ENCODE measurements at regions not wholly inside any gene's neighbourhood (a gene's known extent, or its start where the extent isn't known, plus 50 kb on each side); places are given as distances from the start of the nearest gene placed in this dataset.
"Not testable (repeated sequence)": the region's sequence is repeated elsewhere in the genome, so short reads cannot be mapped to it uniquely, and the experiment has no call there.

- POLR2A ChIA-PET, result no interaction called here
Measured at GRCh38 chr3:8147711-8148110, 353.9 kb upstream of the LMCD1 start.

DNA sequence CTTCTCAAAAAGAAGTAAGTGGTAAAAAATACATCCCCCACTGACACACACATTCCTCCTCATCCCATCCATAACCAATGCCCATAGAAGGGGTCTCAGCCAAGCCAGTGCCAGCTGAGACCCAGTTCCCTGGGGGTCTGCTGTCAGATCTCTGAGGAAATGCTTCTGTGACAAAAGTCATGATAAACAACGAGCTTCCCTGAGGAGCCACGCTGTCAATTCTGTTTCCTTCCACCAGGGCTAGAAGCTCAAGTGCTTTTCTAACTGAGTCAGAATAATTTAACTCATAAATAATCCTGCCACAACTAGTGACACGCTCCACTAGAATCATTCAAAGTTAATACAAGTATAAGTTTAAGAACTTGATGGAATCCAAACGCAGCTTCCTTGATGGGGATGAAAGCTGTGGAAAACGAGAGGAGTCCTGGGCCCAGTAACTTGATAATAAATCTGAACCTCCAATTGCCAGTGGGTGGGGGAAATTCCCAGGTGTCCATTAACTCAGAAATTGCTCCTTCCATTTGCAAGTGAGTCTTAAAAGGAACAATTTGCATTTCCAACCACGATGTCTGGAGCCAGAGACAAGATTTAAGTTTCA, 348.7 kb upstream of the LMCD1 start:
- Mint-ChIP-seq H3K4me1 (no peaks in the 10 kb centered on the region), H3K4me3 (no peak overlapping the region), H3K36me3 (ENCODE audit: low read depth) (no peaks in the 10 kb centered on the region), H3K27me3 (peaks cover 6% of the 10 kb centered on the region), H3K27ac (no peak overlapping the region), H3K9me3 (ENCODE audit: low read depth) (no peaks in the 10 kb centered on the region)
- ATAC-seq (no peak), DNase-seq (no peak)
- ChIA-PET CTCF (no interaction called here), POLR2A (no interaction called here)
- intact Hi-C loops (cut with DNase I, micrococcal nuclease), result no loop called here

More at GRCh38 chr3:8147711-8148110, 353.9 kb upstream of the LMCD1 start:
- ATAC-seq, result no peak
- DNase-seq, result no peak
- no peaks in the 10 kb centered on the region for H3K36me3 Mint-ChIP-seq (ENCODE audit: low read depth)
- no peak overlapping the region for H3K4me3 Mint-ChIP-seq
- H3K4me1 Mint-ChIP-seq, result no peaks in the 10 kb centered on the region
- H3K27me3 Mint-ChIP-seq, result peaks cover 17% of the 10 kb centered on the region
- intact Hi-C loops (cut with DNase I, micrococcal nuclease), result no loop called here
- H3K9me3 Mint-ChIP-seq (ENCODE audit: low read depth), result no peaks in the 10 kb centered on the region
- H3K27ac Mint-ChIP-seq, result no peak overlapping the region
- CTCF ChIA-PET, result interaction anchor here (1.2 kb wide), 1 partner anchor 18 kb away, joined by 3 read pairs; no protein-coding TSS in a partner anchor

GRCh38 chr3:8153800-8154199, 347.8 kb upstream of the LMCD1 start:
- no peaks in the 10 kb centered on the region for H3K36me3 Mint-ChIP-seq (ENCODE audit: low read depth)
- ChIA-PET POLR2A (no interaction called here), CTCF (no interaction called here)
- no peaks in the 10 kb centered on the region for H3K9me3 Mint-ChIP-seq (ENCODE audit: low read depth)
- H3K4me1 Mint-ChIP-seq, result no peaks in the 10 kb centered on the region
- intact Hi-C loops (cut with DNase I, micrococcal nuclease), result no loop called here
- H3K27ac Mint-ChIP-seq, result no peak overlapping the region
- H3K4me3 Mint-ChIP-seq, result no peak overlapping the region
- ATAC-seq (no peak), DNase-seq (no peak)
- peaks cover 3% of the 10 kb centered on the region for H3K27me3 Mint-ChIP-seq

GRCh38 chr3:8154617-8155016, 347.0 kb upstream of the LMCD1 start:
- ChIA-PET CTCF (interaction anchor here (0.6 kb wide), 1 partner anchor 659 kb away, joined by 3 read pairs; no protein-coding TSS in a partner anchor), POLR2A (no interaction called here)
- no peak for DNase-seq
- Mint-ChIP-seq H3K4me3 (no peak overlapping the region), H3K36me3 (ENCODE audit: low read depth) (no peaks in the 10 kb centered on the region), H3K9me3 (ENCODE audit: low read depth) (no peaks in the 10 kb centered on the region), H3K27me3 (peaks cover 3% of the 10 kb centered on the region), H3K27ac (no peak overlapping the region), H3K4me1 (no peaks in the 10 kb centered on the region)
- intact Hi-C loops (cut with DNase I, micrococcal nuclease), result no loop called here
- no peak for ATAC-seq

DNA sequence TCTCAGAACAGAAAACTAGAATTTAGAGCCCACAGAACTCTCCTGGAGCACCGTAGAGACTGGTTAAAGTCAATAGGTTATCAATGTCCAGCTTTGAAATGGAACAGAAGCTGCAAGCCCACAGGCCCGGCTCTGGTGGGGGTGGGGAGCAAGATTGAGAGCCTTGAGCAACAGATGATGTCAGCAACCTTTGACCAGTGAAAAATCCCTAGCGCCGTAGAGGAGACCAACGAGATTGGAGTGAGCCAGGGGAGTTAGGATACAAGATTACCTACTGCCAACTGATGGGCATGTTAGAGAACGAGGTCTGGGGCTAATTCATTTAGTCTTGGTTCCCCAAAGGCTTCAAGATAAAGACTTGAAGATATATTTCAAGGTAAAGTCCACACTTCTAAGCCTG, 345.5 kb upstream of the LMCD1 start:
- Mint-ChIP-seq H3K36me3 (ENCODE audit: low read depth) (no peaks in the 10 kb centered on the region), H3K4me1 (no peaks in the 10 kb centered on the region), H3K4me3 (no peak overlapping the region), H3K27me3 (peaks cover 2% of the 10 kb centered on the region), H3K9me3 (ENCODE audit: low read depth) (no peaks in the 10 kb centered on the region), H3K27ac (no peak overlapping the region)
- ATAC-seq (no peak), DNase-seq (no peak)
- intact Hi-C loops (cut with DNase I, micrococcal nuclease), result no loop called here
- ChIA-PET POLR2A (no interaction called here), CTCF (no interaction called here)

DNA sequence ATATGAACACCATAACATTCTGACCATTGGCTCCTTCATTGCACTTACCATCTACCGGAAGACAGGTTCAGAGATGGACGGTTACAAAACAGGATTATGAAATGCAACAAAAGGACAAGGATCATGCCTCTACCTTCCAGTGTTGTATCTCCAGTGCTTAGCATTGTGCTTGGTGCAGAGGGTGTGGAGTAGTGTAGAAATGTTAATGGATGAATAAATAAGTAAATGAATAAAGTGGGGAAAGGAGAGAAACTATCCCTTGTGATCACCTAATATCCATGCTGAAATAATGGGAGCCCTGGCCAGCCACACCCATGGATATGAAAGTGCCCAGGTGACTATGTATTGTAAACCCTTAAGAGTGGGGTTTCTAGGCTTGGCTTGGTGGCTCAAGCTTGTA, 344.8 kb upstream of the LMCD1 start:
- intact Hi-C loops (cut with DNase I, micrococcal nuclease), result no loop called here
- H3K4me3 Mint-ChIP-seq, result no peak overlapping the region
- H3K4me1 Mint-ChIP-seq, result no peaks in the 10 kb centered on the region
- no peak overlapping the region for H3K27ac Mint-ChIP-seq
- DNase-seq (no peak), ATAC-seq (no peak)
- H3K27me3 Mint-ChIP-seq, result peaks cover 2% of the 10 kb centered on the region
- no peaks in the 10 kb centered on the region for H3K9me3 Mint-ChIP-seq (ENCODE audit: low read depth)
- CTCF ChIA-PET, result no interaction called here
- H3K36me3 Mint-ChIP-seq (ENCODE audit: low read depth), result no peaks in the 10 kb centered on the region
- POLR2A ChIA-PET, result no interaction called here

DNA sequence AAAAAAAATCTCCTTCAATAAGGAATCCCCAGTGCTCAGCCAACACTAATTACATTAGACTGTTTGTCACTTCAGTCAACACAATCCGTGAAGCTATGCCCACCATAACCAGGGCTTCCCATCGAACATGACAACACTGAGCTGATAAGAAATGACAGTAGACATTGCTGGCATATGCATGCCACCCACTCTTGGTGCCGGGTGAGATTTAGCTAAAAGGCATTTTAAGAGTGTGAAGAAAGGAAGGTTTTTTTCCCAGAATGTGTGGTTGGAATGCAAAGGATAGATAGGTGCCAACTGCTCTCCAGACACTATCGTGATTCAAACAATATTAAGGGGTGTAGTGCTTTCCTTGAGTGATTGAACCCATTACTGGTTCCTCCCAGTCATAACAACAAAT, 344.0 kb upstream of the LMCD1 start:
- no peak overlapping the region for H3K27ac Mint-ChIP-seq
- intact Hi-C loops (cut with DNase I, micrococcal nuclease), result no loop called here
- ChIA-PET POLR2A (no interaction called here), CTCF (no interaction called here)
- no peak for DNase-seq
- H3K27me3 Mint-ChIP-seq, result peaks cover 4% of the 10 kb centered on the region
- no peaks in the 10 kb centered on the region for H3K36me3 Mint-ChIP-seq (ENCODE audit: low read depth)
- H3K4me1 Mint-ChIP-seq, result no peaks in the 10 kb centered on the region
- no peak overlapping the region for H3K4me3 Mint-ChIP-seq
- H3K9me3 Mint-ChIP-seq (ENCODE audit: low read depth), result no peaks in the 10 kb centered on the region
- ATAC-seq, result no peak

DNA sequence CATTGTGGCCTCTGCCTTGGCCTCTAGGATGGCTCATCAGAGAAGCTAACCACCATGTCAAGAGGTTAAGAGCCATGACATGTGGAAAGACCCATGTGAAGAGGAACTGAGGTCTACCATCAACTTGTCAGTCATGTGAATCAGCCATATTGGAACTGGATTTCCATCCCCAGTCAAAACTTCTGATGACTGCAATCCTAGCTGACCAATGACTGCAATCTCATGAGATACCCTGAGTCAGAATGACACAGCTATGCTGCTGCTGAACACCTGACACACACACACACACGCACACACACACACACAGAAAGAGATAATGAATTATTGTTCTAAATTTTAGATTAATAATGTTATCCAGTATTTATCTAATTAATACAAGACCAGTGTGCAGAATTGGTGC, 337.5 kb upstream of the LMCD1 start:
- CTCF ChIA-PET, result no interaction called here
- intact Hi-C loops (cut with DNase I, micrococcal nuclease), result no loop called here

DNA sequence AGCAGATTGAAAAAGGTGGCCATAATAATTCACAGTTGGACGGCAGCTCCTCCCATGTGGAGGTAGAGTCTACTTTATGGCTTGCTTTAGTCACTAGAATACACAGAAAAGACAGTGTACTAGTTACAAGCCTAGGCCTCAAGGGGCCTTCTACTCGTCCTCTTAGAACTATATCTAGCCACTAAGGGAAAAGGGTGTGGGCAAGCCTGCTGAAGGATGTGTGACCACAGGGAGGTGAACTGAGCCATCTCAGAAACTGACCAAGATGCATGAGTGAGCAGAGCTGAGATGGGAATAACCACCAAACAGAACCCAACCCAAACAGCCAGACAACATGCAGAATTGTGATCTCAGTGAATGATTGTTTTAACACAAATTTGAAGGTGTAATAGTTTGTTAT, 335.6 kb upstream of the LMCD1 start:
- peaks cover 2% of the 10 kb centered on the region for H3K27me3 Mint-ChIP-seq
- H3K27ac Mint-ChIP-seq, result no peak overlapping the region
- ChIA-PET CTCF (interaction anchor here (1.5 kb wide), 1 partner anchor 19 kb away, joined by 3 read pairs; no protein-coding TSS in a partner anchor), POLR2A (no interaction called here)
- no peak overlapping the region for H3K4me3 Mint-ChIP-seq
- H3K36me3 Mint-ChIP-seq (ENCODE audit: low read depth), result no peaks in the 10 kb centered on the region
- intact Hi-C loops (cut with DNase I, micrococcal nuclease), result no loop called here
- no peaks in the 10 kb centered on the region for H3K9me3 Mint-ChIP-seq (ENCODE audit: low read depth)
- no peak for DNase-seq
- no peaks in the 10 kb centered on the region for H3K4me1 Mint-ChIP-seq
- ATAC-seq, result no peak

More for the DNA sequence above, 337.5 kb upstream of the LMCD1 start:
- no peak overlapping the region for H3K27ac Mint-ChIP-seq
- H3K27me3 Mint-ChIP-seq, result peaks cover 4% of the 10 kb centered on the region
- no peak overlapping the region for H3K4me3 Mint-ChIP-seq
- POLR2A ChIA-PET, result no interaction called here
- no peak for DNase-seq
- no peaks in the 10 kb centered on the region for H3K4me1 Mint-ChIP-seq
- peak; percentile 19 for ATAC-seq
- H3K36me3 Mint-ChIP-seq (ENCODE audit: low read depth), result no peaks in the 10 kb centered on the region
- no peaks in the 10 kb centered on the region for H3K9me3 Mint-ChIP-seq (ENCODE audit: low read depth)

- ATAC-seq (no peak), DNase-seq (no peak)
- no peak overlapping the region for H3K4me3 Mint-ChIP-seq
- H3K27me3 Mint-ChIP-seq, result no peaks in the 10 kb centered on the region
- no peak overlapping the region for H3K27ac Mint-ChIP-seq
- intact Hi-C loops (cut with DNase I, micrococcal nuclease), result no loop called here
- ChIA-PET POLR2A (no interaction called here), CTCF (no interaction called here)
- no peaks in the 10 kb centered on the region for H3K4me1 Mint-ChIP-seq
- no peaks in the 10 kb centered on the region for H3K9me3 Mint-ChIP-seq (ENCODE audit: low read depth)
- H3K36me3 Mint-ChIP-seq (ENCODE audit: low read depth), result no peaks in the 10 kb centered on the region
Measured at GRCh38 chr3:8170971-8171508, 330.6 kb upstream of the LMCD1 start.

DNA sequence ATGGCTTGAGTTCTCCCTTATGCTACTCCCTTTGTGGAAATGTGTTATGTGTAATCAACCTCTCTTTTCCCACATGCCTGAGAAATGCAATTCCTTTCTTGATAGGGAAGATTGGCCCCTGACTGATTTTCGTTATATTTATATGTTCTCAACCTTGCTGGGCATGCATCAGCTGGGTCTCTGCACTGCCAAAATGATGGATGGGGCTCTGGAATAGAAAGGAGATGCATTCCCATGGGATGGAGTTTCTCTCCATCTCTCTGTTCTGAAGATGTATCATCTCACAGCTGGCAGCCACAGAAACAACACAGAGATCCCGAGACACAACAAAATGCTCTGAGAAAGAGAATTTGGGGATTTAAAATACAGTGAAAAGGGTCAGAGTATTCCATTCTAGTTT, 327.7 kb upstream of the LMCD1 start:
- CTCF ChIA-PET, result no interaction called here
- H3K4me1 Mint-ChIP-seq, result no peaks in the 10 kb centered on the region
- H3K9me3 Mint-ChIP-seq (ENCODE audit: low read depth), result no peaks in the 10 kb centered on the region
- ATAC-seq (no peak), DNase-seq (no peak)
- POLR2A ChIA-PET, result no interaction called here
- intact Hi-C loops (cut with DNase I, micrococcal nuclease), result no loop called here
- no peak overlapping the region for H3K27ac Mint-ChIP-seq
- H3K36me3 Mint-ChIP-seq (ENCODE audit: low read depth), result no peaks in the 10 kb centered on the region
- H3K4me3 Mint-ChIP-seq, result no peak overlapping the region
- peaks cover 3% of the 10 kb centered on the region for H3K27me3 Mint-ChIP-seq

DNA sequence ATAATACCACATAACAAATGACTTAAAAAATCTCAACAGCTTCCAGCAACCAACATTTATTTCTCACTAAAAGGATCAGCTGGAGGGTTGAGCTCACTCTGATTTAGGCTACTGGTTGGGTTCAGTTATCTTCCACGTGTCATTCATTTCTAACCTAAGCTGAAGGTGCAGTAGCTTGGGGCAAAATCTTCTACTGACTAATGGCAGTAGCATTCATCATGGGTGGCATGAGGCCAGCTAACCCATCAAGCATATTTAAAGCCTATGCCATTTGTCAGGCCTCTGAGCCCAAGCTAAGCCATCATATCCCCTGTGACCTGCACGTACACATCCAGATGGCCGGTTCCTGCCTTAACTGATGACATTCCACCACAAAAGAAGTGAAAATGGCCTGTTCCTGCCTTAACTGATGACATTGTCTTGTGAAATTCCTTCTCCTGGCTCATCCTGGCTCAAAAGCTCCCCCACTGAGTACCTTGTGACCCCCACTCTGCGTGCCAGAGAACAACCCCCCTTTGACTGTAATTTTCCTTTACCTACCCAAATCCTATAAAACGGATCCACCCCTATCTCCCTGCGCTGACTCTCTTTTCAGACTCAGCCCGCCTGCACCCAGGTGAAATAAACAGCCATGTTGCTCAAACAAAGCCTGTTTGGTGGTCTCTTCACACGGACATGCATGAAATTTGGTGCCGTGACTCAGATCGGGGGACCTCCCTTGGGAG, 324.7 kb upstream of the LMCD1 start:
- H3K4me3 Mint-ChIP-seq; intact Hi-C loops (cut with DNase I, micrococcal nuclease); DNase-seq; H3K27me3 Mint-ChIP-seq; H3K9me3 Mint-ChIP-seq (ENCODE audit: low read depth); ATAC-seq; H3K27ac Mint-ChIP-seq; H3K4me1 Mint-ChIP-seq; H3K36me3 Mint-ChIP-seq (ENCODE audit: low read depth): not testable (repeated sequence)
- CTCF ChIA-PET, result interaction anchor here (0.6 kb wide), 1 partner anchor 240 kb away, joined by 3 read pairs; no protein-coding TSS in a partner anchor
- POLR2A ChIA-PET, result interaction anchor here (0.6 kb wide), 1 partner anchor 171 kb away, joined by 5 read pairs; no protein-coding TSS in a partner anchor

All from activated CD4-positive, alpha-beta T cell treated with anti-CD3 and anti-CD28 coated beads for 36 hours (primary cell).